WI38 (cell line): ENCODE measurements at regions not wholly inside any gene's neighbourhood (a gene's known extent, or its start where the extent isn't known, plus 50 kb on each side); places are given as distances from the start of the nearest gene placed in this dataset.

Source experiments
- H3K4me3 ChIP-seq: 2 replicates; pipeline ENCODE4 v1.5.1; 2011; ENCODE audit warnings: low read depth, mild to moderate bottlenecking, control low read depth, low read length
- TF ChIP-seq, protein P1 (sequence below): IDR thresholded peaks from 2 replicates; pipeline ENCODE4 v1.5.1; 2012; ENCODE audit warnings: low read depth, mild to moderate bottlenecking, control low read depth, low read length

- TF ChIP-seq, protein P1, sequence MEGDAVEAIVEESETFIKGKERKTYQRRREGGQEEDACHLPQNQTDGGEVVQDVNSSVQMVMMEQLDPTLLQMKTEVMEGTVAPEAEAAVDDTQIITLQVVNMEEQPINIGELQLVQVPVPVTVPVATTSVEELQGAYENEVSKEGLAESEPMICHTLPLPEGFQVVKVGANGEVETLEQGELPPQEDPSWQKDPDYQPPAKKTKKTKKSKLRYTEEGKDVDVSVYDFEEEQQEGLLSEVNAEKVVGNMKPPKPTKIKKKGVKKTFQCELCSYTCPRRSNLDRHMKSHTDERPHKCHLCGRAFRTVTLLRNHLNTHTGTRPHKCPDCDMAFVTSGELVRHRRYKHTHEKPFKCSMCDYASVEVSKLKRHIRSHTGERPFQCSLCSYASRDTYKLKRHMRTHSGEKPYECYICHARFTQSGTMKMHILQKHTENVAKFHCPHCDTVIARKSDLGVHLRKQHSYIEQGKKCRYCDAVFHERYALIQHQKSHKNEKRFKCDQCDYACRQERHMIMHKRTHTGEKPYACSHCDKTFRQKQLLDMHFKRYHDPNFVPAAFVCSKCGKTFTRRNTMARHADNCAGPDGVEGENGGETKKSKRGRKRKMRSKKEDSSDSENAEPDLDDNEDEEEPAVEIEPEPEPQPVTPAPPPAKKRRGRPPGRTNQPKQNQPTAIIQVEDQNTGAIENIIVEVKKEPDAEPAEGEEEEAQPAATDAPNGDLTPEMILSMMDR = no peak
- no peak overlapping the region for H3K4me3 ChIP-seq
Measured at GRCh38 chr13:73876323-73876722, 257.9 kb downstream of the KLF12 start.

DNA sequence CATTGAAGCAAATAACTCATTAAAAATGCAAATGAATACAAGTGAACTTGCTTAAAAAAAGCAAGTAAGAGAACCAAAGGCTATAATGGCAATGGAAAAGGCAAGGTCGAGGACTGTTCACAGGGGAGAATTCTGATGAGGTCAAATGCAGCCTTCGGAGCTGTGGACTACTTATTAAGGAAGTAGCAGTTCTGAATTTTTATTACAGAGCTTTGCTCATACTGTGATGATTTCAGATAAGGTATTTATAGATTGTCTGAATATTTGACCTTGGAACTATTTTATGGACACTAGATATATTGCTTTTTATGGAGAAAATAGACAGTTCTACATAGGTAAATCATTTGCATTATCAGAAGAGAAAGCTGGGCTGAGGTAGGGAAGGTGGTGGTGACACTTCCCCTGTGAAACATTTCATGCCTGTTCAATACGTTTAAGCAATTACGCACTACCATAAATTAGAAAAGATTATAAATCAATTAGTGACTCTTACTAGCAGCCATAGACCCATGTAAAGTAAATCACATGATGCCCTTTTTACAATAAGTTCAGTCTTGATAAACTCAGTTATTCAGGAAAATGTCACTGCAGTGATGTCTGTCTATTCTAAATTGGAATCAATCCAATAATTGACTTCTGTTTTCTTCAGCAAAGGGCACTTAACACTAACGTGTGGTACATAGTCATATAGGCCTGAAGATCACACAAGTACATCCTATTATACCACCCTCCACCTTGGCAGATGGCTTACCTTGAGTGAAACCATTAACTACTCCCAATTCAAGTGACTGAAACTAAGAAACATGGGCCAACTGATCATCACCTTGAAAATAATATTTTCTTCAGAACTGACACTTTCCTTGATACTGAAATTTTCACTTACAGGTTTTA, 260.0 kb downstream of the KLF12 start:
- no peak overlapping the region for H3K4me3 ChIP-seq
- TF ChIP-seq, protein P1 = no peak

- TF ChIP-seq, protein P1 = no peak
- no peak overlapping the region for H3K4me3 ChIP-seq
Measured at GRCh38 chr13:73872397-73872796, 261.8 kb downstream of the KLF12 start.

- H3K4me3 ChIP-seq = peak overlapping the region; percentile 57
- TF ChIP-seq, protein P1 = no peak
Measured at GRCh38 chr13:73870970-73871935, 263.0 kb downstream of the KLF12 start.

- peak overlapping the region; percentile 57 for H3K4me3 ChIP-seq
- TF ChIP-seq, protein P1 = no peak
Measured at GRCh38 chr13:73870036-73870741, 264.0 kb downstream of the KLF12 start.

- H3K4me3 ChIP-seq = no peak overlapping the region
- TF ChIP-seq, protein P1 = no peak
Measured at GRCh38 chr13:73865027-73865426, 269.2 kb downstream of the KLF12 start.
